T-helper 2 cell treated with Interferon-gamma antibody and Interleukin-4, amounts not matched to agents 5 μg/mL and 100 μg/mL, for 36 hours (primary cell): ENCODE measurements at regions not wholly inside any gene's neighbourhood (a gene's known extent, or its start where the extent isn't known, plus 50 kb on each side); places are given as distances from the start of the nearest gene placed in this dataset.
"Not testable (repeated sequence)": the region's sequence is repeated elsewhere in the genome, so short reads cannot be mapped to it uniquely, and the experiment has no call there.

Experiments
- DNase-seq: peaks from one replicate; pipeline ENCODE4 v3.0.0; 2021; ENCODE audit warnings: low spot score
- H3K27ac Mint-ChIP-seq: one replicate; pipeline ENCODE4 v1.8.0; 2021; ENCODE audit warnings: mild to moderate bottlenecking, mixed read lengths
- H3K27me3 Mint-ChIP-seq: one replicate; pipeline ENCODE4 v1.8.0; 2021; ENCODE audit warnings: low read depth, mixed read lengths
- H3K36me3 Mint-ChIP-seq: one replicate; pipeline ENCODE4 v1.8.0; 2021; ENCODE audit warnings: low read depth, mixed read lengths
- H3K4me1 Mint-ChIP-seq: one replicate; pipeline ENCODE4 v1.8.0; 2021; ENCODE audit warnings: low read depth, mixed read lengths
- H3K4me3 Mint-ChIP-seq: one replicate; pipeline ENCODE4 v1.8.0; 2022; ENCODE audit warnings: mild to moderate bottlenecking, moderate library complexity, mixed read lengths
- H3K9me3 Mint-ChIP-seq: one replicate; pipeline ENCODE4 v1.8.0; 2021; ENCODE audit warnings: mixed read lengths

DNA sequence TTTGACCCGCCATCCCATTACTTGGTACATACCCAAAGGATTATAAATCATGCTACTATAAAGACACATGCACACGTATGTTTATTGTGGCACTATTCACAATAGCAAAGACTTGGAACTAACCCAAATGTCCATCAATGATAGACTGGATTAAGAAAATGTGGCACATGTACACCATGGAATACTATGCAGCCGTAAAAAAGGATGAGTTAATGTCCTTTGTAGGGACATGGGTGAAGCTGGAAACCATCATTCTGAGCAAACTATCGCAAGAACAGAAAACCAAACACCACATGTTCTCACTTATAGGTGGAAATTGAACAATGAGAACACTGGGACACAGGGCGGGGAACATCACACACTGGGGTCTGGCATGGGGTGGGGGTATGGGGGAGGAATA is 57.1 kb upstream of the GMDS start:
- DNase-seq, H3K4me1 Mint-ChIP-seq, H3K27me3 Mint-ChIP-seq, H3K36me3 Mint-ChIP-seq, H3K4me3 Mint-ChIP-seq, H3K27ac Mint-ChIP-seq: not testable (repeated sequence)
- peaks cover 39% of the 10 kb centered on the region for H3K9me3 Mint-ChIP-seq

DNA sequence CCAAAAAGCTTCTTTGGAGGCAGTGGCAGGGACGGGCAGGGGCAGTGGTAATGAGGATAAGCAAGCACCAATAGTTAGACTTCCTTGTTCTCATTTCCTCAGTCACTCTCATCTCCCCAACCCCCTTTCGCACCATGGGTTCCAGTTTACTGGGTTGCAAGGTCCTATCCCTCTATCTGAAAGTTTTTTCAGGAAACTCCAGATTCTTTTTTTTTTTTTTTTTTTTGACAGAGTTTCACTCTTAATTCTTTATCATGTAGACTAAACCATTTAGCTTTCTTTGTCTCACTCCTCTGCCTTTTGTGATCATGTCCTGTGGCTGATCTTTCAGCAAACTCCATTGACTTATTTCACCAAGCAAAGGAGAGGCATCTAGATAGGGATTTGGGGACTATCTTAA is 51.4 kb upstream of the GMDS start:
- H3K4me3 Mint-ChIP-seq: no peak overlapping the region
- no peaks in the 10 kb centered on the region for H3K4me1 Mint-ChIP-seq
- H3K27ac Mint-ChIP-seq: no peak overlapping the region
- H3K36me3 Mint-ChIP-seq: no peaks in the 10 kb centered on the region
- no peak for DNase-seq
- no peaks in the 10 kb centered on the region for H3K27me3 Mint-ChIP-seq
- H3K9me3 Mint-ChIP-seq: peaks cover 58% of the 10 kb centered on the region
